ENCODE measurements at regions not wholly inside any gene's neighbourhood (a gene's known extent, or its start where the extent isn't known, plus 50 kb on each side); places are given as distances from the start of the nearest gene placed in this dataset.

DNA sequence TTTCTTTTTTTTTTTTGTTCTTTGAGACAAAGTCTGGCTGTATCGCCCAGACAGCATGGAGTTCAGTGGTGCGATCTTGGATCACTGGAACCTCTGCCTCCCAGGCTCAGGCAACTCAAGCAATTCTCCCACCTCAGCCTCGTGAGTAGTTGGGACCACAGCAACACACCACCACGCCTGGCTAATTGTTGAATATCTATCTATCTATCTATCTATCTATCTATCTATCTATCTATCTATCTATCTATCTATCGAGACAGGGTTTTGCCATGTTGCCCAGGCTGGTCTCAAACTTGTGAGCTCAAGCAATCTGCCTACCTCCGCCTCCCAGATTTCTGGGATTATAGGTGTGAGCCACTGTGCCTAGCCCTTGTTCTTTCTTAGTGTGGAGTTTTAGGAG lies 143.3 kb upstream of the DPH6 start:
- WGBS, 2 donors (ENCODE audit: low coverage in 1 of 2): 92 to 94% methylated on average over 3 to 6 of the region's 6 CpGs

GRCh38 chr15:35690089-35690488 lies 144.1 kb upstream of the DPH6 start:
- Histone ChIP-seq H3K4me3 (no peak overlapping the region), H3K4me1 (peaks cover 15 to 67% (median 23%) of the 10 kb centered on the region in 3 donors)
- 40 to 55% methylated on average over 1 of the region's 1 CpG for WGBS, 2 donors (ENCODE audit: low coverage in 1 of 2)

More for the DNA sequence above, 143.3 kb upstream of the DPH6 start:
- Histone ChIP-seq H3K27ac (no peak overlapping the region), H3K36me3 (no peaks in the 10 kb centered on the region), H3K4me3 (no peak overlapping the region), H3K27me3 (no peaks in the 10 kb centered on the region), H3K9me3 (no peaks in the 10 kb centered on the region), H3K4me1 (peaks cover 15 to 60% (median 23%) of the 10 kb centered on the region in 3 donors)
- no peak for ATAC-seq
- TF ChIP-seq POLR2AphosphoS5 (IDR thresholded peaks at IDR 0.05) (no peak), EP300 (IDR thresholded peaks at IDR 0.05) (no peak)

DNA sequence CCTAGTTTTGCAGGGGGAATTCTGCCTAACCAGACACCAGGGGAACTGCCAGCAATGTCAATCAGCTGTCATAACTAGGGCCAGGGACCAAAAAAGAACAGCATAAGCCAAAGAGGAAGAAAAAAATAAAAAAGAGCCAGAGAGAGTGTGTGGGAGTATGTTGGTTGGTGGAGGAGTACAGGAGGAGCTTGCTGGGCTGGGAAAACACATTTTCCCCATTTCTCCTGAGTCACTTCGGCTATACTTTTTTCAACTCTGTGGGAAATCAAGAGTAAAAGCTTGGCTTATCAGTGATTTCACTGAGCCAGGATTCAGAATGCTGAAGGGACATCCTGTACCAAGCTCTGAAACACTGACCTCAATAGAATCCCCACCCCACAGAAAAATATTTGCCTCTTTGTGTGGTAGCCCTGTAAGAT lies 144.7 kb upstream of the DPH6 start:
- Histone ChIP-seq H3K36me3 (no peaks in the 10 kb centered on the region), H3K27me3 (no peaks in the 10 kb centered on the region), H3K4me1 (peaks cover 15 to 68% (median 23%) of the 10 kb centered on the region in 3 donors), H3K27ac (peak overlapping the region; percentile 69 to 93 (median 81)), H3K9me3 (no peaks in the 10 kb centered on the region), H3K4me3 (no peak overlapping the region)
- WGBS, 2 donors (ENCODE audit: low coverage in 1 of 2): 6 to 13% methylated on average over 1 of the region's 1 CpG
- TF ChIP-seq POLR2AphosphoS5 (IDR thresholded peaks at IDR 0.05) (peak; percentile 84), POLR2A (IDR thresholded peaks at IDR 0.05) (no peak), EP300 (IDR thresholded peaks at IDR 0.05) (no peak), CTCF (IDR thresholded peaks at IDR 0.05) (no peak)
- ATAC-seq: peak; percentile 93

More at GRCh38 chr15:35690089-35690488, 144.1 kb upstream of the DPH6 start:
- H3K27ac ChIP-seq: peak overlapping the region; percentile 69 to 93 (median 81)
- H3K36me3 ChIP-seq: no peaks in the 10 kb centered on the region
- no peak for ATAC-seq
- TF ChIP-seq POLR2AphosphoS5 (IDR thresholded peaks at IDR 0.05) (no peak), POLR2A (IDR thresholded peaks at IDR 0.05) (no peak), EP300 (IDR thresholded peaks at IDR 0.05) (no peak), CTCF (IDR thresholded peaks at IDR 0.05) (no peak)
- H3K9me3 ChIP-seq: no peaks in the 10 kb centered on the region
- H3K27me3 ChIP-seq: no peaks in the 10 kb centered on the region

DNA sequence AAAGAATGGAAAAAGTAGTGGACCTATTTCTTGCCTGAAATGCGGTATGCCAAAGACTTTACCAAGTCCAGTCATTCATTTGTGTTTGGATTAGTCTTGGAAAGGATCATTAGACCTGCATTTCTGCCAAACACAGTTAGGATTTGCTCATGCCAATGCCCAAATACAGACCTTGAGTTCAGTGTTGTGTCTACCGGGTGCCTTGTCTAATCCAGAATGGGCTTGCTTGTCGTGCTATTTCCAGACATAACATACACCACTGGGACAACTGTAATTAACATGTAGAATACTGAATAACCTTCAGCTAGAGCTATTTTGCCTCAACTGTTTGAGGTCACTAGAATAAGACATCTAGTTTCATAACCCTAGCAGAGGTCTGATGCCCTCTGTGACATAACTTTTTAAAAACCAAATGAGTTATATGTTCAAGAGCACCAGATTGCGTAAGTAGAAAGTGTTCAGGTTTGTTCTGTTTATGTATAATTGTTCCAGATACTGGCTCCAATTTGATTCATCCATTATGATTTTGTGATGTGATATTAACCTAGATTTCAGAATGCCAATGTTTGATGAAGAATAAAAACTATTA lies 145.3 kb upstream of the DPH6 start:
- Histone ChIP-seq H3K27ac (peak overlapping the region; percentile 69 to 93 (median 81)), H3K4me1 (peaks cover 15 to 70% (median 23%) of the 10 kb centered on the region in 3 donors)
- no peak for TF ChIP-seq POLR2AphosphoS5 (IDR thresholded peaks at IDR 0.05)
- no peak for TF ChIP-seq CTCF (IDR thresholded peaks at IDR 0.05)
- TF ChIP-seq POLR2A (IDR thresholded peaks at IDR 0.05): no peak
- no peak for TF ChIP-seq EP300 (IDR thresholded peaks at IDR 0.05)

DNA sequence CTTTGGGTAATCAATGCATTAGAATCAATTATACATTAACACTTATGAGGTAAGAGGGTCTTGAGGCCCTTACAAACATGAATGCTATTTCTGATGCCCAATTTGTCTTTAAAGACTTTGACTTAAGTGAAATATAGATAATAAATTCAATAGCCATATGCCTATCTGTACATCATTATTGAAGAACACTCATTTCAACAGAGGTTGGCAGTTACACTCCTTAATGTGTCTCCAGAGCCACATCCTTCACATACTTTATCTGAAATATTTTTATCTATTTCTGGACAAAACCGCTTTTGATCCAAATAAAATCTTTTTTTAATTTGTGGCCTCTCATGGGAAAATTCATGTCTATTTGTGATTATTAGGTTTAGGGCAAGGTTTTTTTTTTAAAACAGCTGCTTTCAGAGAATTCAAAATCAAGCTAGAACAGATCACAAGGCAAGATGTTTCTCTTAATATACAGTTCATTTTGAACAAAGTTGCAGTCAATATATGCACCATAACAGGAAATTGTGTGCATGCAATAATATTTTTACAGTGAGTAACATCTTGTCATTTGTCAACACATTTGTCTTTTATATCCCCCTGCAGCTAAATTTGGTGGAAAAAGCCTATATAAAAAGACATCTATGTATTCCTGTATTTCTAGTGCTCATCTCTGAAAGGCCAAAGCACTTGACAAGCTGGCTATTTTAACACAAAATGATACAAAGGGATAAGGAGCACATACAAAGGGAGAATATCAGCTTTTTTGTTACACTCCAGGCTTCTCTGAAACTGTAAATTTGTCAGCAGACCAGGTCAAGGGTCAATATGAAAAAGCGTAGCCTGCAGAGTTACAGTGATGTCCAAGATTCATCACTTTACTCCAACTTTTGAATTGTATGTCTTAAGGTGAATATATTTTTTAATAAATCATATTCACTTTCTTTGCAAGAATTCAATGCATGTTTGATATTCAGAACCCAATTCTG lies 146.2 kb upstream of the DPH6 start:
- peak overlapping the region; percentile 69 to 93 (median 81) for H3K27ac ChIP-seq
- no peaks in the 10 kb centered on the region for H3K9me3 ChIP-seq
- no peak overlapping the region for H3K4me3 ChIP-seq
- peaks cover 15 to 73% (median 25%) of the 10 kb centered on the region in 3 donors for H3K4me1 ChIP-seq
- no peak for ATAC-seq
- no peaks in the 10 kb centered on the region for H3K27me3 ChIP-seq
- no peaks in the 10 kb centered on the region for H3K36me3 ChIP-seq
- 64 to 77% methylated on average over 2 of the region's 2 CpGs for WGBS, 2 donors (ENCODE audit: low coverage in 1 of 2)
- TF ChIP-seq POLR2AphosphoS5 (IDR thresholded peaks at IDR 0.05) (no peak), EP300 (IDR thresholded peaks at IDR 0.05) (no peak), CTCF (IDR thresholded peaks at IDR 0.05) (no peak), POLR2A (IDR thresholded peaks at IDR 0.05) (no peak)

More for the DNA sequence above, 145.3 kb upstream of the DPH6 start:
- no peak overlapping the region for H3K4me3 ChIP-seq
- H3K9me3 ChIP-seq: no peaks in the 10 kb centered on the region
- no peaks in the 10 kb centered on the region for H3K36me3 ChIP-seq
- ATAC-seq: peak; percentile 34
- no peaks in the 10 kb centered on the region for H3K27me3 ChIP-seq
- WGBS, 2 donors (ENCODE audit: low coverage in 1 of 2): 30 to 50% methylated on average over 4 of the region's 4 CpGs

Data from gastroesophageal sphincter (tissue), 4 donors.